Pancreas (tissue), 10 donors: ENCODE measurements at regions not wholly inside any gene's neighbourhood (a gene's known extent, or its start where the extent isn't known, plus 50 kb on each side); places are given as distances from the start of the nearest gene placed in this dataset.
A peak's percentile ranks its signal among the peaks of the same experiment; 100 is the strongest.

Experiments
- ATAC-seq, 4 donors: fragments of 200-7000 bp; cut with Tn5 transposase; one replicate each; pipeline versions ENCODE4 v1.8.0 to v1.9.1; 2020; ENCODE audit warnings: mild to moderate bottlenecking in 4 of 4, moderate library complexity in 4 of 4
- DNase-seq, 6 donors: peaks; one replicate each; pipeline ENCODE4 v3.0.0-alpha.2; 2020
- FAIRE-seq: peaks from 2 replicates; lab custom pipeline; 2012; peaks lifted over from hg19 to GRCh38; lab: Jason Lieb, UNC
- H3K27ac ChIP-seq, 4 donors: fragments of 200-600 bp; sonication (generic); 1 replicate in 3 of 4; 2 replicates in 1 of 4; pipeline versions ENCODE4 v1.5.0 to v1.8.0; 2020
- H3K27me3 ChIP-seq, 4 donors: fragments of 200-600 bp; one replicate each; pipeline ENCODE4 v1.8.0; 2021
- H3K36me3 ChIP-seq, 3 donors: fragments of 200-600 bp; sonication (generic) in 1 of 3; one replicate each; pipeline versions ENCODE4 v1.5.0 to v1.8.0; 2020 to 2021
- H3K4me1 ChIP-seq, 3 donors: fragments of 200-600 bp; one replicate each; pipeline ENCODE4 v1.8.0; 2021
- H3K4me3 ChIP-seq, 4 donors: fragments of 200-600 bp; sonication (generic) in 2 of 4; one replicate each; pipeline versions ENCODE4 v1.5.0 to v1.8.0; 2020 to 2021
- H3K9me3 ChIP-seq, 4 donors: fragments of 200-600 bp; one replicate each; pipeline ENCODE4 v1.8.0; 2021
- CTCF ChIP-seq, 4 donors: fragments of 200-600 bp; sonication (generic) in 3 of 4; IDR thresholded peaks; one replicate each; pipeline versions ENCODE4 v1.5.0 to v1.8.0; 2021; ENCODE audit warnings: antibody characterized with exemption in 4 of 4
- WGBS, 2 donors: extraction: QIAGEN DNeasy Blood & Tissue Kit; methylation state at CpG; one replicate each; pipeline ENCODE4 v1.1.7; 2013; 5-methylcytosine and 5-hydroxymethylcytosine counted together
- intact Hi-C, 3 donors: fragments of 100-400 bp; cut with DNase I; formaldehyde crosslinking; loops; one replicate each; pipeline versions ENCODE4 v1.11.1 to v1.14.2; 2022
- donor health status: healthy with polysubstance abuse.
- donor health status: DM: no; HTN: no; CAD: no; lungs with moderate emphysema.
- donor health status: DM: no; HTN: no; CAD: no.
- donor health status: control.
- donor health status: control.
- donor health status: Bipolar disorder and iron deficiency.
- donor health status: DM: yes; HTN: yes; CAD: no.
- donor health status: DM: no; HTN: no; CAD: no.
- donor health status: DM: no; HTN: no; CAD: no.
- donor health status: DM: yes; HTN: yes; CAD: no.

- ATAC-seq (no peak), DNase-seq (no peak), FAIRE-seq (no peak)
- no peak for TF ChIP-seq CTCF (IDR thresholded peaks at IDR 0.05)
- Histone ChIP-seq H3K27me3 (no peaks in the 10 kb centered on the region), H3K4me1 (no peaks in the 10 kb centered on the region), H3K27ac (no peak overlapping the region), H3K4me3 (no peak overlapping the region), H3K9me3 (no peaks in the 10 kb centered on the region), H3K36me3 (no peaks in the 10 kb centered on the region)
- intact Hi-C loops = no loop called here
- WGBS, 2 donors = 60 to 71% methylated on average over 6 of the region's 6 CpGs
These were observed 103.0 kb upstream of the NAALADL2 start for GRCh38 chr3:174755833-174756829.

- Histone ChIP-seq H3K9me3 (no peaks in the 10 kb centered on the region), H3K4me1 (no peaks in the 10 kb centered on the region), H3K27ac (no peak overlapping the region), H3K4me3 (no peak overlapping the region), H3K36me3 (no peaks in the 10 kb centered on the region), H3K27me3 (no peaks in the 10 kb centered on the region)
- intact Hi-C loops = no loop called here
- no peak for ATAC-seq
- TF ChIP-seq CTCF (IDR thresholded peaks at IDR 0.05) = no peak
- no peak for DNase-seq
- no peak for FAIRE-seq
These were observed 100.2 kb upstream of the NAALADL2 start for GRCh38 chr3:174758943-174759342.

- FAIRE-seq = no peak
- TF ChIP-seq CTCF (IDR thresholded peaks at IDR 0.05) = no peak
- Histone ChIP-seq H3K27me3 (no peaks in the 10 kb centered on the region), H3K27ac (peak overlapping the region in 1 of 4 donors; percentile 39), H3K36me3 (no peaks in the 10 kb centered on the region), H3K4me1 (no peaks in the 10 kb centered on the region), H3K9me3 (no peaks in the 10 kb centered on the region), H3K4me3 (no peak overlapping the region)
- intact Hi-C loops = no loop called here
- WGBS, 2 donors = 47 to 75% methylated on average over 5 of the region's 5 CpGs
- no peak for DNase-seq
- no peak for ATAC-seq
These were observed 91.7 kb upstream of the NAALADL2 start for GRCh38 chr3:174767406-174767805.

- FAIRE-seq = no peak
- Histone ChIP-seq H3K9me3 (no peaks in the 10 kb centered on the region), H3K27ac (peak overlapping the region in 2 of 4 donors; percentile 23 to 39), H3K27me3 (no peaks in the 10 kb centered on the region), H3K4me1 (no peaks in the 10 kb centered on the region), H3K36me3 (no peaks in the 10 kb centered on the region), H3K4me3 (no peak overlapping the region)
- ATAC-seq = peak in 3 of 4 donors; percentile 12 to 48 (median 34)
- no peak for DNase-seq
- WGBS, 2 donors = 39% methylated on average over 5 of the region's 5 CpGs
- no peak for TF ChIP-seq CTCF (IDR thresholded peaks at IDR 0.05)
- intact Hi-C loops = no loop called here
These were observed 91.2 kb upstream of the NAALADL2 start for GRCh38 chr3:174767853-174768382.

GRCh38 chr3:174769171-174769570 lies 90.0 kb upstream of the NAALADL2 start:
- FAIRE-seq = no peak

More at GRCh38 chr3:174769171-174769570, 90.0 kb upstream of the NAALADL2 start:
- ATAC-seq (no peak), DNase-seq (no peak)
- H3K36me3 ChIP-seq = no peaks in the 10 kb centered on the region
- H3K4me1 ChIP-seq = no peaks in the 10 kb centered on the region
- no peak overlapping the region for H3K4me3 ChIP-seq
- intact Hi-C loops = no loop called here
- 84 to 91% methylated on average over 2 of the region's 2 CpGs for WGBS, 2 donors
- no peaks in the 10 kb centered on the region for H3K9me3 ChIP-seq
- H3K27ac ChIP-seq = no peak overlapping the region
- TF ChIP-seq CTCF (IDR thresholded peaks at IDR 0.05) = no peak
- no peaks in the 10 kb centered on the region for H3K27me3 ChIP-seq
